HCT116 (cell line): ENCODE measurements at regions not wholly inside any gene's neighbourhood (a gene's known extent, or its start where the extent isn't known, plus 50 kb on each side); places are given as distances from the start of the nearest gene placed in this dataset.

Experiments
- CEBPB ChIP-seq: IDR thresholded peaks from 2 replicates; pipeline ENCODE4 v1.6.1; 2012; ENCODE audit warnings: low read depth
- EZH2 ChIP-seq: fragments of 200-600 bp; sonication (generic); IDR thresholded peaks from 2 replicates; pipeline ENCODE4 v1.6.1; 2017; ENCODE audit warnings: antibody characterized with exemption, mixed run types
- EZH2phosphoT487 ChIP-seq: fragments of 200-600 bp; IDR thresholded peaks from 2 replicates; pipeline ENCODE4 v1.6.1; 2018; ENCODE audit warnings: antibody characterized with exemption, borderline replicate concordance
- POLR2A ChIP-seq: IDR thresholded peaks from 2 replicates; pipeline ENCODE4 v1.7.0; 2011; ENCODE audit warnings: borderline replicate concordance; ENCODE audit not compliant: insufficient read depth, insufficient read length; ENCODE audit errors: extremely low read depth
- POLR2AphosphoS5 ChIP-seq: IDR thresholded peaks from 2 replicates; pipeline ENCODE4 v1.6.1; 2011; ENCODE audit warnings: mild to moderate bottlenecking, low read depth, low read length, moderate library complexity
- ZNF274 ChIP-seq: fragments of 200-500 bp; sonication (Bioruptor generic); IDR thresholded peaks from 2 replicates; pipeline ENCODE4 v1.6.1; 2014; ENCODE audit warnings: mild to moderate bottlenecking, low read depth, low read length, inconsistent platforms
- TF ChIP-seq, protein P1 (sequence below): IDR thresholded peaks from 2 replicates; pipeline ENCODE4 v1.6.1; 2012
- TF ChIP-seq, protein P2 (sequence below), 3 experiments: fragments of 200-600 bp in 1 of 3; sonication (generic) in 1 of 3; IDR thresholded peaks in 2 of 3; conservative IDR thresholded peaks in 1 of 3; 2 replicates each; pipeline ENCODE4 v1.5.1; 2012 to 2017; ENCODE audit warnings: low read depth in 2 of 3, low read length in 2 of 3, antibody characterized with exemption in 1 of 3, borderline replicate concordance in 1 of 3, control low read depth in 1 of 3, mild to moderate bottlenecking in 1 of 3, mixed read lengths in 1 of 3, mixed run types in 1 of 3, moderate library complexity in 1 of 3; ENCODE audit not compliant: insufficient read depth in 1 of 3

DNA sequence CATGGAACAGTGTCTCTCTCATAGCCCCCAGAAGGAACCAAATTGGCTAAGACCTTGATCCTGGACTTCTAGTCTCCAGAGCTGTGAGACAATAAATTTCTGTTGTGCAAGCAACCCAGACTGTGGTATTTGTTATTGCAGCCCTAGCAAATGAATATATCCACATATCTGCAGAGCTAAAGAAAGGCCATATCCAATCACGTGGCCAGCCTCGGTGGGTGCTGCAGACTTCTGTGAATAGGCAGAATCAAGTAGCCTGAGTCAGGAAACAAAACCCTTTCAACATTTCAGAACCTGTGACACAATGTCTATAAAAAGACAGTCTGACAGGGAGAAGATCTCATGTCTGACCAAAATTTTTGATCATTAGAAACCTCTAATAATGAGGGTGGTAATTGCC is 71.0 kb upstream of the CPM start:
- TF ChIP-seq, protein P1, sequence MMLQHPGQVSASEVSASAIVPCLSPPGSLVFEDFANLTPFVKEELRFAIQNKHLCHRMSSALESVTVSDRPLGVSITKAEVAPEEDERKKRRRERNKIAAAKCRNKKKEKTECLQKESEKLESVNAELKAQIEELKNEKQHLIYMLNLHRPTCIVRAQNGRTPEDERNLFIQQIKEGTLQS = no peak
- TF ChIP-seq POLR2A (no peak), POLR2AphosphoS5 (no peak), CEBPB (no peak), EZH2 (no peak), EZH2phosphoT487 (no peak), ZNF274 (no peak)
- TF ChIP-seq, protein P2, sequence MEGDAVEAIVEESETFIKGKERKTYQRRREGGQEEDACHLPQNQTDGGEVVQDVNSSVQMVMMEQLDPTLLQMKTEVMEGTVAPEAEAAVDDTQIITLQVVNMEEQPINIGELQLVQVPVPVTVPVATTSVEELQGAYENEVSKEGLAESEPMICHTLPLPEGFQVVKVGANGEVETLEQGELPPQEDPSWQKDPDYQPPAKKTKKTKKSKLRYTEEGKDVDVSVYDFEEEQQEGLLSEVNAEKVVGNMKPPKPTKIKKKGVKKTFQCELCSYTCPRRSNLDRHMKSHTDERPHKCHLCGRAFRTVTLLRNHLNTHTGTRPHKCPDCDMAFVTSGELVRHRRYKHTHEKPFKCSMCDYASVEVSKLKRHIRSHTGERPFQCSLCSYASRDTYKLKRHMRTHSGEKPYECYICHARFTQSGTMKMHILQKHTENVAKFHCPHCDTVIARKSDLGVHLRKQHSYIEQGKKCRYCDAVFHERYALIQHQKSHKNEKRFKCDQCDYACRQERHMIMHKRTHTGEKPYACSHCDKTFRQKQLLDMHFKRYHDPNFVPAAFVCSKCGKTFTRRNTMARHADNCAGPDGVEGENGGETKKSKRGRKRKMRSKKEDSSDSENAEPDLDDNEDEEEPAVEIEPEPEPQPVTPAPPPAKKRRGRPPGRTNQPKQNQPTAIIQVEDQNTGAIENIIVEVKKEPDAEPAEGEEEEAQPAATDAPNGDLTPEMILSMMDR (IDR thresholded peaks at IDR 0.05 in 2 of 3, conservative IDR thresholded peaks at IDR 0.05 in 1 of 3; ENCODE audit: borderline replicate concordance in 1 of 3, insufficient read depth in 1 of 3, low read depth in 2 of 3, low read length in 2 of 3) = no peak
